GM18517 (cell line): ENCODE measurements at regions not wholly inside any gene's neighbourhood (a gene's known extent, or its start where the extent isn't known, plus 50 kb on each side); places are given as distances from the start of the nearest gene placed in this dataset.

Experiments
- ATAC-seq: cut with Tn5 transposase; IDR thresholded peaks from one replicate; pipeline ENCODE4 v1.9.1; 2021; ENCODE audit warnings: mild to moderate bottlenecking, moderate library complexity; ENCODE audit not compliant: unreplicated experiment

DNA sequence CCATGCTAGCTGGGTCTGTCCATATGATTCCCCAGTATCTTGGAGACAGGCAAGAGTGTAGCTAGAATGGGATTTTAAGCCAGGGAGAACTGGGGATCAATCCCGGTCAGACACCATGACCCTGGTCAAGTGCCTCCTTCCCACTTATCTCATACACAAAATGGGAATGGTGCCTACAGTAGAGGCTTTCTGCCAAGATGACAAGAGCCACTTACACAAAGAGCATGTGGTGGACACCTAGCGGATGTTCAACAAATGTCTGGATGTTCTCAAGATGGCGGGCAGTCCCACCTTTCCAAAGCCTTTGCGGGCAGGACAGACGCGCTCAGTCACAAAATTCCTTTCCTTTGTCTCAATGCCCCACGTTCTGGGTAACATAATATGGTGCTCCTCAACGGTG, 57.3 kb downstream of the MAF start:
- ATAC-seq = no peak

GRCh38 chr16:79542237-79542774, 58.2 kb downstream of the MAF start:
- ATAC-seq = no peak

GRCh38 chr16:79540825-79541595, 59.5 kb downstream of the MAF start:
- ATAC-seq = no peak

GRCh38 chr16:79537584-79537983, 63.0 kb downstream of the MAF start:
- no peak for ATAC-seq

DNA sequence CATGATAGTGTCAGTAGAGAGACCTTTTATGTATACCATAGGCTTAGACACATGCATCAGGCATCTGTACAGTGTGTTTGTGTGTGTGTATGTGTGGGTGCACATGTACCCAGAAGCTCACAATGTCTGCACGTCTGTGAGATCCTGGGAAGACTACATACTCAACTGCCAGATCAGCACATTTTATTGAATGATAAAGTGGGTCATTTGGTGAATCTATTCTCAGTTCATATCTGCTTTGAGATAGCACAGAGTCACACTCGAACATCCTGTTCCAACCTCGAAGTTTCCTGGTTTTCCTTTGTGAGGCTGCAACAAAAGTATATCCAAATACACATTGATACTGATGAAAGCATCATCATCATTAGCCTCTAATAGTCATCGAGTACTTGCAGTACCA, 63.6 kb downstream of the MAF start:
- no peak for ATAC-seq

DNA sequence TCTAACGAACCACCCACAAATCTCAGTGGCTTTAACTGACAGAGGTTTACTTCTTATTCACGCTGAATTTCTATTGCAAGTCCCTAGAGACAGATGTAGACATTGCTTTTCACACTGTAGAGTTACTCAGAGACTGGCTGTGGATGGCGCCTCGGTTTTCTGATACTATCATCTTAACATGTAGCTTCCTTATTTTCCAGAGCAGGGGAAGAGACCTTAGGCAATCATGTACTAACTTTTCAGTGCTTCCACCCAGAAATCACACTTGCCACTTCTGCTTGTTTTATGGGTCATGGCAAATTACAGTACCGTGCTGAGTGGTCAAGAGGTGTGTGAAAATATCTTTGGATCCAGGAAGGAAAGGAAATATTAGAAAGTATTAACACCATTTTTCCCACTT, 65.4 kb downstream of the MAF start:
- ATAC-seq = no peak

- ATAC-seq = no peak
Observed at GRCh38 chr16:79534143-79534542, 66.4 kb downstream of the MAF start.

- ATAC-seq = no peak
Observed at GRCh38 chr16:79533292-79533691, 67.2 kb downstream of the MAF start.

DNA sequence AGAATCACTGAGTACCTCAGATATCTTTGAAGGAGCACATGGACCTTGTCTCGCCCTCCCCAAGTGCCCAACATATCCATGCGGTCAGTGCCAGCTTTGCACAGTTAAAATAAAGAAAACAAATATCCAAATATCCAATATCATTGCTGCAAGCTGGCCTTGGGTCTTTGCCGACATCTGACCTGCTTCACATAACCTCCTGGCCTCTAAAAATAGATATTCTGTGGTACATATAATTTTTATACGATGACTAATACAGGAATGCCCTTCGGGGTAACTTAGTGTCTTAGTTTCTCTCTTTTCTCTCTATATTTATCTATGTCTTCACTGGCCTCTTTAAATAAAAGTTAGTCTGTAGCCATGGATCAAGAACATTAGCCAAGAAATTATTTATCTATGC, 67.8 kb downstream of the MAF start:
- ATAC-seq = no peak

DNA sequence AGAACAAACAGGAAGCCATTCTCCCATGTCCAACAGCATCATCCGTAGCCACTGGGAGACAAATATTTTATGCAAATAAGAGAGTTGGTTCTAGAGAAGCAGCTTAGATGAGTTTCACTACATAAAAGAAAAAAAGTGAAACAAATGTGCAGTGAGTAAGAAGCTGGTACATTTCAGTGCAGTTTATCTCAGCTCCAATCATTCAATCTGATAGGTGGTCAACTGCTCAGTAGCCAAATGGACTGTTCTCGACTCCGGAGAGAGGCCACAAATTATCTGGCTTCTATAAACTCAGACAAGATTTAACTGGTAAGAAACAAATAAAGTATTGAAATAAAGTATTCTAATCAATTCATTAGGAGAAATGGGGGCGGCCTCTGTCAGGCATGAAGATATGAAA, 68.3 kb downstream of the MAF start:
- ATAC-seq = no peak

DNA sequence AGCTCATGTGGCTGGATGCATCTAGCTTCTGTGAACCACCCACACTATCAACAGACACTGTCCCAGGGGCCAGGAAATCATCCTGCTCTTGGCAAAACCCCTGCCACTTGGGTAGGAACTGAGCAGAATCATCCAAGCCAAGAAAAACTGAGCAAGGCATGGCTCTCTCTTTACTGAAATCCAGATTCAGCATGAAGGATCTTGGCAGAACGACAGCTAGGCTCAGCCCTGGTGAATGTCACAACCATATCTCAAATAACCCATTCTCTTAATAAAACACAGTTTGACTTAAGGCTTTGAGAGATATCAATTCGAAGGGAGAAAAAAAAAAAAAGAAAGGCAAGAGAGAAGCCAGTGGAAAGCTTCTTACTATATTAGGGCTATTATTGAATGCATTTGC, 72.2 kb downstream of the MAF start:
- ATAC-seq = no peak

GRCh38 chr16:79523971-79524370, 76.6 kb downstream of the MAF start:
- no peak for ATAC-seq

DNA sequence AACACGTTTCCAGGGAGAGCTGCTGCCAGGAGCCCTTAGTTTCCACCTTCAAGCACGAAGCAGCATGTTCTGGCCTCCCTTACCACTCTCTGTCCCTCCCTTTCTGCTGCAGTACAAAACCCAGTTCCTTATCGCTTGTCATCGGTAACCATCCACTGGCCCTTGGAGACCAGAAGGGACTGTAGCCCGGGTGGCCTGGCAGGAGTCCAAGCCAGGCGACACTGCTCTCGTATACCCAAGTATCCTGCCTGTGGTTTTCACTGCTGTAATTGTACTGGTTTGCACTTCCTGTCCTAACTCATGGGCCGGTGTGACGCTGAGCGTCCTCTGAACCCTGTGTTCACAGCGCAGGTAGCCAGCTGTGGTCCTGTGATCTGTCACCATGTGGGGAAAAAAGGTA, 81.1 kb downstream of the MAF start:
- ATAC-seq = no peak

DNA sequence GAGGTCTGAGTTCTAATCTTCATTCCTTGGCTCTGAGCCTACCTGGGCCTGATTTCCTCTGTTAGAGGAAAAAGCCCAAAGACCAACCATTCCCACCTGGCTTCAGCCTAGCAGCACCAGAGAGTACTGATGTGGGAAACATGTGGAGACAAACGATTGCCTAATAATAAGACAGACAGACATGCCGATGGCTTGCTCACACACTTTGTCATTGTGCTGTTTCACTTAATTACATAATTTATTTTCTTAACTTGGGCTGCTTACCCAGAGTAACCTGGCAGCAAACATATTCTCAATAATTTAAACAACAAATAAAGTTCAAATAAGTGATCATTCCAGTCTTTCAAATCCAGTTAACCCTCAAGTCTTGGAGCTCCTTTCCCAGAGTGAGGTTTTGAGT, 83.4 kb downstream of the MAF start:
- no peak for ATAC-seq

DNA sequence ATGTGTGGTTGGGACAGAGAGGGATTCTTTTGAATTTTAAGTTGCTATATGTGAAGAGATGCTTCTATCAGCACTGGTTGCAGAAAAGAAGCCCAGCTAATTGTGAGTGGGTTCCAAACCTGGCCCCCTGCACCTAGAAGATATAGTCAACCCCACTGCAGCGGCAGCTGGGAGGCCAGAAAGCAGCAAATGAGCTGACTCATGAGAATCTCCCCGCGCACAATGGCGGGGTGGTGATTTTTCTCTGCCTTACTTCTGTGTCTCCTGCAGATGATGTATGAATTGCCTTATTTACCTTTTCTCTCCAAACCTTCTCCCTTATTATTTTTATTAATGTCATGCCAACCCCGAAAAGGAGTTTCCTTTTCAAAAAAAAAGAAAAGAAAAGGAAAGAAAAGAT, 89.7 kb downstream of the MAF start:
- no peak for ATAC-seq

DNA sequence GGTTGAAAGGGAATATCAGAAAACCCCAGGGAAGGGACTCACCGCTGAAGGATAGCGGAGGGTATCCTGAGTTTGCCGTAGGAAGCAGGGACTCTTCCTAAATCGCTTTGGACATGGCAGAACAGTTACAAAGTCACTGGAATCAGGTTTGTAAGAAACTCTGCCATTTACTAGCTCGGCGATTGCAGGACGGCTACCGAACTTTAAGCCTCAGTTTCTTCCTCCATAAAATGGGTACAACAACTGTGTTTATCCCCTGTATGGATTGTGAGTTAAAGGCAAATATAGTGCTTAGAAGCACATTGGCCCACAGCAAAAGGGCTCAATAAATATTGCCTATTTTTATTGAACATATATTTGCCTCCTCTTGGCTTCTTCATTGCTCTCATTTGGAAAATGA, 90.6 kb downstream of the MAF start:
- no peak for ATAC-seq

DNA sequence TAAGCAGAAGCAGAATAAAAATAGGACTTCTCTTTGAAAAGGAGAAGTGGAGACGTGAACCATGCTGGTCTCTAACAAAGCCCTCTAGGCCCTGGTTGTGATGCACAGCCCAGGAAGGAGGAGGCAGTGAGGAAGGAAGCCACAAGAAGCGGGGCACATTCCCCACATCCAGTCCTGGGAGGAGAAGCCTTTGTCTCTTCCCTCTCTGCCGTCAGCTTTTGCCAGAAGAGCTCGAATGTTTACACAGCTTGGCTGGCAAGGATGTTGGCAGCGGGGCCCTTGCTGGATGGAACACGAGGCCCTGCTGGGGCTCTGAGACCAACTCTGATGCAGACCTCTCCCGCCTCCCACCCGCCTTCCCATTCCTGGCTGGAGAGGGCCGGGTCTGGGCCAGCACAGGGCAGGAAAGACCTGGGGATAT, 91.3 kb downstream of the MAF start:
- ATAC-seq = no peak

DNA sequence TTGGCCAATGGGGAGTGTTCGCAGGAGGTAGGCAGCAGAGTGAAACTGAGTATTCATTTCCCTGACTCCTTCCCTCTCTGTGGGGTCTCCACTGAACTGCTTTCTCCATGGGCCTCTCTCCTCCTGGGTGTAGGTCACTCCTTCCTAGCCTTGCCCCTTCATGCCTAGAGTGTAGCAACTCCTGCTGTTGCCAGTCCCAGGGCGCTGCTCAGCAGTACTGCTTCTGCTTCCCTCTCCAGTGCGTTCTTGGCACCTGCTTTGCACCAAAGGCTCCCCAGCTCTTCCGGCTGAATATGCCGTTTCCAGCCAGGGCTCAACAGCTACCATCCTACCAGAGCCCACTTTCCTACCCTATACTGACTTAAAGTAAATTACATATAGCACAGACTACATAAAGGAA, 92.2 kb downstream of the MAF start:
- no peak for ATAC-seq

- ATAC-seq = no peak
Observed at GRCh38 chr16:79505344-79505743, 95.2 kb downstream of the MAF start.

DNA sequence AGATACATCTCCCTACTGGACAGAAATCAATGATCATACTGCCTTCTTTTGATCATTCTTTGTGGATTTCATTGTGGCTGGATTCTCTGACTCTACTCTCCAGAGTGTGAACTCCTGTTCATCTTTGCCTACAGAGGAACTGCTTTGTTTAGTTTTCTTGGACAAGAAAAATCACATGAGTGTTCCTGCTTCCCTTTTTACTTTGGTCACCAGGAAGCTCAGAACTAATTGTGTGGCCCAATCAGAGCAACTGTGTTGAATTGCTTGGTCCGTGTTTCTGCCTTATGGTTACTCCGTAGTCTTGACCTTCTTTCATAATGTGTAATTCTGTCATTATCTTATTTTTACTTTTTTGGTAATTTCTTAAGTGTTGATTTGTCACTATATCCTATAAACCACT, 97.0 kb downstream of the MAF start:
- ATAC-seq = no peak

GRCh38 chr16:79501446-79501845, 99.1 kb downstream of the MAF start:
- no peak for ATAC-seq

GRCh38 chr16:79500866-79501265, 99.7 kb downstream of the MAF start:
- ATAC-seq = no peak

GRCh38 chr16:79500286-79500685, 100.3 kb downstream of the MAF start:
- ATAC-seq = no peak
